Endothelial cell of umbilical vein (primary cell): ENCODE measurements at regions not wholly inside any gene's neighbourhood (a gene's known extent, or its start where the extent isn't known, plus 50 kb on each side); places are given as distances from the start of the nearest gene placed in this dataset.

Source experiments
- EZH2 ChIP-seq: IDR thresholded peaks from 2 replicates; pipeline ENCODE4 v1.6.1; 2012; ENCODE audit warnings: borderline replicate concordance, low read depth, mild to moderate bottlenecking, moderate library complexity, low read length, inconsistent platforms; ENCODE audit not compliant: severe bottlenecking
- FOS ChIP-seq: IDR thresholded peaks from 2 replicates; pipeline ENCODE4 v1.6.1; 2011; ENCODE audit warnings: mild to moderate bottlenecking, low read length, moderate library complexity, borderline replicate concordance; ENCODE audit not compliant: insufficient read depth
- GATA2 ChIP-seq: IDR thresholded peaks from 2 replicates; pipeline ENCODE4 v1.7.0; 2011; ENCODE audit warnings: low read depth, mild to moderate bottlenecking, moderate library complexity, mixed read lengths, low read length; ENCODE audit not compliant: insufficient read length, insufficient read depth
- MYC ChIP-seq: IDR thresholded peaks from one replicate; pipeline ENCODE4 v1.6.1; 2011; ENCODE audit warnings: mild to moderate bottlenecking, low read depth, low read length
- POLR2A ChIP-seq: IDR thresholded peaks from 2 replicates; pipeline ENCODE4 v1.6.1; 2012; ENCODE audit warnings: low read depth, mild to moderate bottlenecking, control low read depth, low read length
- POLR2AphosphoS5 ChIP-seq: IDR thresholded peaks from 2 replicates; pipeline ENCODE4 v1.6.1; 2012; ENCODE audit warnings: low read depth, mild to moderate bottlenecking, control low read depth, low read length, moderate library complexity; ENCODE audit not compliant: insufficient read depth
- TF ChIP-seq, protein P1 (sequence below), 2 donors: IDR thresholded peaks; 1 replicate in 1 of 2; 2 replicates in 1 of 2; pipeline ENCODE4 v1.5.1; 2011; ENCODE audit warnings: low read length in 2 of 2, mild to moderate bottlenecking in 2 of 2, moderate library complexity in 2 of 2, control low read depth in 1 of 2, inconsistent platforms in 1 of 2, low read depth in 1 of 2; ENCODE audit not compliant: insufficient read depth in 1 of 2; ENCODE audit errors: extremely low read depth in 1 of 2
- TF ChIP-seq, protein P2 (sequence below): IDR thresholded peaks from 2 replicates; pipeline ENCODE4 v1.6.1; 2011; ENCODE audit not compliant: insufficient read depth, insufficient read length

DNA sequence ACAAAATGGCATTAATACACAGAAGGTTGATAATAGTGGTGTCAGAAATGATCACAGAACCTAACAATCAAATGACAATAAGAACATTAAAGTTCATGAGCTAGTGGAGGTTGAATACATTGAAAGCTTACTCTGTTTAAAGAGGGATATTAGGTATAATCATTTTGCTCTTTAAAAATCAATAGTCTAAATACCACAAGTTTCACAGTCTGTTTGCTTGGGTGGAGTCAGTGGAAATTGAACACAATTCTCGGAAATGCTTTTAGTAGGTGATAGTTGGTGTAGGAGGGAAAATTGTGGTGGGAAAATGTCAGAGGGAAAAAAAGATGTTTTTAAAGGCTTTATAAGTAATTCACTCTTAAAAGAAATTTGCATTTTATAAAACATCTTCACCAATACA is 197.1 kb downstream of the GLUD2 start:
- TF ChIP-seq, protein P1, sequence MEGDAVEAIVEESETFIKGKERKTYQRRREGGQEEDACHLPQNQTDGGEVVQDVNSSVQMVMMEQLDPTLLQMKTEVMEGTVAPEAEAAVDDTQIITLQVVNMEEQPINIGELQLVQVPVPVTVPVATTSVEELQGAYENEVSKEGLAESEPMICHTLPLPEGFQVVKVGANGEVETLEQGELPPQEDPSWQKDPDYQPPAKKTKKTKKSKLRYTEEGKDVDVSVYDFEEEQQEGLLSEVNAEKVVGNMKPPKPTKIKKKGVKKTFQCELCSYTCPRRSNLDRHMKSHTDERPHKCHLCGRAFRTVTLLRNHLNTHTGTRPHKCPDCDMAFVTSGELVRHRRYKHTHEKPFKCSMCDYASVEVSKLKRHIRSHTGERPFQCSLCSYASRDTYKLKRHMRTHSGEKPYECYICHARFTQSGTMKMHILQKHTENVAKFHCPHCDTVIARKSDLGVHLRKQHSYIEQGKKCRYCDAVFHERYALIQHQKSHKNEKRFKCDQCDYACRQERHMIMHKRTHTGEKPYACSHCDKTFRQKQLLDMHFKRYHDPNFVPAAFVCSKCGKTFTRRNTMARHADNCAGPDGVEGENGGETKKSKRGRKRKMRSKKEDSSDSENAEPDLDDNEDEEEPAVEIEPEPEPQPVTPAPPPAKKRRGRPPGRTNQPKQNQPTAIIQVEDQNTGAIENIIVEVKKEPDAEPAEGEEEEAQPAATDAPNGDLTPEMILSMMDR (IDR thresholded peaks at IDR 0.05; ENCODE audit: extremely low read depth in 1 of 2, insufficient read depth in 1 of 2, low read depth in 1 of 2, low read length in 2 of 2) = no peak
- TF ChIP-seq POLR2A (no peak), EZH2 (no peak), POLR2AphosphoS5 (no peak), FOS (no peak), MYC (no peak), GATA2 (no peak)
- TF ChIP-seq, protein P2, sequence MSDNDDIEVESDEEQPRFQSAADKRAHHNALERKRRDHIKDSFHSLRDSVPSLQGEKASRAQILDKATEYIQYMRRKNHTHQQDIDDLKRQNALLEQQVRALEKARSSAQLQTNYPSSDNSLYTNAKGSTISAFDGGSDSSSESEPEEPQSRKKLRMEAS = no peak
